ENCODE measurements at regions not wholly inside any gene's neighbourhood (a gene's known extent, or its start where the extent isn't known, plus 50 kb on each side); places are given as distances from the start of the nearest gene placed in this dataset.

- no peak overlapping the region for H3K27ac ChIP-seq (ENCODE audit: low read length)
- H3K9ac ChIP-seq (ENCODE audit: low read length): no peak overlapping the region
- H3K27me3 ChIP-seq (ENCODE audit: control insufficient read depth, insufficient read depth, low read length): no peaks in the 10 kb centered on the region
- no peaks in the 10 kb centered on the region for H3K36me3 ChIP-seq (ENCODE audit: control insufficient read depth, low read depth, low read length)
- no peak overlapping the region for H3K4me3 ChIP-seq (ENCODE audit: low read length)
- H3K4me1 ChIP-seq (ENCODE audit: control insufficient read depth, low read depth, low read length): no peaks in the 10 kb centered on the region
- H3K9me3 ChIP-seq (ENCODE audit: control insufficient read depth, low read depth, low read length): no peaks in the 10 kb centered on the region
Observed at GRCh38 chr3:99586701-99587100, 51.7 kb upstream of the COL8A1 start.

GRCh38 chr3:99579965-99580364 is 58.4 kb upstream of the COL8A1 start:
- H3K27me3 ChIP-seq (ENCODE audit: control insufficient read depth, insufficient read depth, low read length): no peaks in the 10 kb centered on the region
- H3K4me1 ChIP-seq (ENCODE audit: control insufficient read depth, low read depth, low read length): no peaks in the 10 kb centered on the region
- no peaks in the 10 kb centered on the region for H3K9me3 ChIP-seq (ENCODE audit: control insufficient read depth, low read depth, low read length)
- H3K9ac ChIP-seq (ENCODE audit: low read length): no peak overlapping the region
- no peaks in the 10 kb centered on the region for H3K36me3 ChIP-seq (ENCODE audit: control insufficient read depth, low read depth, low read length)
- no peak overlapping the region for H3K27ac ChIP-seq (ENCODE audit: low read length)
- H3K4me3 ChIP-seq (ENCODE audit: low read length): no peak overlapping the region

DNA sequence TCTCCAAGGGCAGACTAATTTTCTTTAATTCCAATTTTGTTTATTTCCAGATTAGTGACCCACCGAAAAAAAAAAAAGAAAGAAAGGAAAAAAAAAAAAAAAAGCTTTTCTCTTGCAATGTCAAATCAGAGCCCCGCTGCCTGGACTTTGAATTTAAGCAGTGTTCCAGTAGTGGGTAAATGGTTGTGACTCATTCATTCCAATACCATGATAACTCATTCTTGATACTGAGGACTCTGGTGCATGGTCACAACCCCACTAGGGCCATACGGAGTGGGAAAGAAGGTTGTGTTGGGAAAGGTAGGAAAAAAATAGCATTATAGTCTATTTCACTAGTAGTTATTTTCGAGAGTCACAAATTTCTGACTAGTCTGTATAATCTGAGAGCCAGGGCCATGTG is 59.1 kb upstream of the COL8A1 start:
- Histone ChIP-seq H3K4me3 (ENCODE audit: low read length) (no peak overlapping the region), H3K27ac (ENCODE audit: low read length) (no peak overlapping the region), H3K9ac (ENCODE audit: low read length) (no peak overlapping the region), H3K36me3 (ENCODE audit: control insufficient read depth, low read depth, low read length) (no peaks in the 10 kb centered on the region), H3K9me3 (ENCODE audit: control insufficient read depth, low read depth, low read length) (no peaks in the 10 kb centered on the region), H3K27me3 (ENCODE audit: control insufficient read depth, insufficient read depth, low read length) (no peaks in the 10 kb centered on the region), H3K4me1 (ENCODE audit: control insufficient read depth, low read depth, low read length) (no peaks in the 10 kb centered on the region)

DNA sequence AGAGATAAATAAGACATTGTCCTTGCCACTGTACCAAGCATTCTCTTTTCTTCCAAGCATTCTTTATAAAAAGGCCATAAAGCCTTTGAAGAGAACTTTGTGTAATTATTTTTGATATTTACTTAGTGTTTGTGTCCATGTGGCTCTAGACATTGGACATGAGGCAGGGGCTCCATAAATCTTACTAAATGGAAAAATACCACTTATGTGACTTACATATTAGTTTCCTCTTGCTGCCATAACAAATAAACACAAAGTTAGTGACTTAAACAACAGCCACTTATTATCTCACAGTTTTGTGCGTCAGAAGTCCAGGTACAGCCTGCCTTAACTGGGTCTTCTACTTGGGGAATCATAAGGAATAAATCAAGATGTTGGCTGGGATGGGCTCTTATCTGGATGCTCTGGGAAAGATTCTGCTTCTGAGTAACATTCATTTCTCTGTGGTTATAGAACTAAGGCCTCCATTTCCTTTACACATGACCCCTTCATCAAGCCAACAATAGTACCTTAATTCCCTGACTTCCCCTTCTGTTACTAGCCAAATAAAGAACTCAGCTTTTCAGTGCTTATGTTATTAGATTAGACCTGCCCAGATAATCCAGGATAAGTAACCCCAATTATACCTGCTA is 59.9 kb upstream of the COL8A1 start:
- Histone ChIP-seq H3K9me3 (ENCODE audit: control insufficient read depth, low read depth, low read length) (no peaks in the 10 kb centered on the region), H3K4me3 (ENCODE audit: low read length) (no peak overlapping the region), H3K27ac (ENCODE audit: low read length) (no peak overlapping the region), H3K9ac (ENCODE audit: low read length) (no peak overlapping the region), H3K4me1 (ENCODE audit: control insufficient read depth, low read depth, low read length) (no peaks in the 10 kb centered on the region), H3K36me3 (ENCODE audit: control insufficient read depth, low read depth, low read length) (no peaks in the 10 kb centered on the region), H3K27me3 (ENCODE audit: control insufficient read depth, insufficient read depth, low read length) (no peaks in the 10 kb centered on the region)

- Histone ChIP-seq H3K27me3 (ENCODE audit: control insufficient read depth, insufficient read depth, low read length) (no peaks in the 10 kb centered on the region), H3K4me1 (ENCODE audit: control insufficient read depth, low read depth, low read length) (no peaks in the 10 kb centered on the region), H3K9ac (ENCODE audit: low read length) (no peak overlapping the region), H3K9me3 (ENCODE audit: control insufficient read depth, low read depth, low read length) (no peaks in the 10 kb centered on the region), H3K4me3 (ENCODE audit: low read length) (no peak overlapping the region), H3K36me3 (ENCODE audit: control insufficient read depth, low read depth, low read length) (no peaks in the 10 kb centered on the region), H3K27ac (ENCODE audit: low read length) (no peak overlapping the region)
Observed at GRCh38 chr3:99576904-99577559, 61.4 kb upstream of the COL8A1 start.

GRCh38 chr3:99575683-99576082 is 62.7 kb upstream of the COL8A1 start:
- Histone ChIP-seq H3K9ac (ENCODE audit: low read length) (no peak overlapping the region), H3K36me3 (ENCODE audit: control insufficient read depth, low read depth, low read length) (no peaks in the 10 kb centered on the region), H3K9me3 (ENCODE audit: control insufficient read depth, low read depth, low read length) (no peaks in the 10 kb centered on the region), H3K27me3 (ENCODE audit: control insufficient read depth, insufficient read depth, low read length) (no peaks in the 10 kb centered on the region), H3K4me1 (ENCODE audit: control insufficient read depth, low read depth, low read length) (no peaks in the 10 kb centered on the region), H3K27ac (ENCODE audit: low read length) (no peak overlapping the region), H3K4me3 (ENCODE audit: low read length) (no peak overlapping the region)

- peaks cover 4% of the 10 kb centered on the region for H3K9me3 ChIP-seq (ENCODE audit: control insufficient read depth, low read depth, low read length)
- no peaks in the 10 kb centered on the region for H3K4me1 ChIP-seq (ENCODE audit: control insufficient read depth, low read depth, low read length)
- H3K36me3 ChIP-seq (ENCODE audit: control insufficient read depth, low read depth, low read length): no peaks in the 10 kb centered on the region
- H3K4me3 ChIP-seq (ENCODE audit: low read length): no peak overlapping the region
- H3K27me3 ChIP-seq (ENCODE audit: control insufficient read depth, insufficient read depth, low read length): no peaks in the 10 kb centered on the region
- H3K9ac ChIP-seq (ENCODE audit: low read length): no peak overlapping the region
- H3K27ac ChIP-seq (ENCODE audit: low read length): no peak overlapping the region
Observed at GRCh38 chr3:99570061-99570460, 68.3 kb upstream of the COL8A1 start.

- no peak overlapping the region for H3K9ac ChIP-seq (ENCODE audit: low read length)
- H3K36me3 ChIP-seq (ENCODE audit: control insufficient read depth, low read depth, low read length): no peaks in the 10 kb centered on the region
- no peak overlapping the region for H3K4me3 ChIP-seq (ENCODE audit: low read length)
- peaks cover 4% of the 10 kb centered on the region for H3K9me3 ChIP-seq (ENCODE audit: control insufficient read depth, low read depth, low read length)
- no peaks in the 10 kb centered on the region for H3K4me1 ChIP-seq (ENCODE audit: control insufficient read depth, low read depth, low read length)
- H3K27me3 ChIP-seq (ENCODE audit: control insufficient read depth, insufficient read depth, low read length): no peaks in the 10 kb centered on the region
- H3K27ac ChIP-seq (ENCODE audit: low read length): no peak overlapping the region
Observed at GRCh38 chr3:99568663-99569335, 69.6 kb upstream of the COL8A1 start.

GRCh38 chr3:99565331-99565730 is 73.1 kb upstream of the COL8A1 start:
- Histone ChIP-seq H3K4me1 (ENCODE audit: control insufficient read depth, low read depth, low read length) (no peaks in the 10 kb centered on the region), H3K9ac (ENCODE audit: low read length) (no peak overlapping the region), H3K9me3 (ENCODE audit: control insufficient read depth, low read depth, low read length) (peaks cover 4% of the 10 kb centered on the region), H3K27me3 (ENCODE audit: control insufficient read depth, insufficient read depth, low read length) (no peaks in the 10 kb centered on the region), H3K4me3 (ENCODE audit: low read length) (no peak overlapping the region), H3K27ac (ENCODE audit: low read length) (no peak overlapping the region), H3K36me3 (ENCODE audit: control insufficient read depth, low read depth, low read length) (no peaks in the 10 kb centered on the region)

DNA sequence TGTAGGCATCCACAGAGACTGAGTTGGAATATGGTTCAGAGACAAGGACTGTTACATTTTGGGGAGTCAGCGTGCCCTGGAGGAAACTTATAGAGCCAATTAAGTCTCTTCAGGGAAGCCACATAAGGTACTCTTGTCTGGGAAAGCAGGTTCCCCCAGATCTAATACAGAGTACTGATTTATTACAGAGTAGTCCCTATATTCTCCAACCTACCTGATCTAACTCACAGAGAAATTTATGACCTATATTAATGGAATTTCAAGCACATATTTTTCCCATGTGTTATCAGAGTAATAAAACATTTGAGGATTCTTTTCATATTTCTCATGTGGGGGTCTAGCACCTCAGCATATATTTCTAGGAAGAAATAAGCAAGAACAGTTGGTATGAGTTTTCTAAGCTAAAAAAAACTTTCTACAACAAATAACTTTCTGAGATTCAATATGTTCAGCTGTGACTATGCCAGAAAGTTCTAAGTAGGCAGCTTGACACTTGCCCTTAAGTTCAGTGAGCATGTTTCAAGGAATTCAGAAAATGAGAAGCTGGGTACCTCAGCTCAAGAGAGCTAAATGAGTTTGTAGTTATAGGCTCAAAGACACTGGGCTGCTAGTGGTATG is 75.3 kb upstream of the COL8A1 start:
- no peaks in the 10 kb centered on the region for H3K4me1 ChIP-seq (ENCODE audit: control insufficient read depth, low read depth, low read length)
- no peaks in the 10 kb centered on the region for H3K27me3 ChIP-seq (ENCODE audit: control insufficient read depth, insufficient read depth, low read length)
- no peak overlapping the region for H3K4me3 ChIP-seq (ENCODE audit: low read length)
- peaks cover 4% of the 10 kb centered on the region for H3K9me3 ChIP-seq (ENCODE audit: control insufficient read depth, low read depth, low read length)
- H3K27ac ChIP-seq (ENCODE audit: low read length): no peak overlapping the region
- H3K9ac ChIP-seq (ENCODE audit: low read length): no peak overlapping the region
- no peaks in the 10 kb centered on the region for H3K36me3 ChIP-seq (ENCODE audit: control insufficient read depth, low read depth, low read length)

GRCh38 chr3:99562138-99562537 is 76.3 kb upstream of the COL8A1 start:
- H3K27ac ChIP-seq (ENCODE audit: low read length): no peak overlapping the region
- H3K36me3 ChIP-seq (ENCODE audit: control insufficient read depth, low read depth, low read length): no peaks in the 10 kb centered on the region
- H3K4me1 ChIP-seq (ENCODE audit: control insufficient read depth, low read depth, low read length): no peaks in the 10 kb centered on the region

More at GRCh38 chr3:99562138-99562537, 76.3 kb upstream of the COL8A1 start:
- Histone ChIP-seq H3K27me3 (ENCODE audit: control insufficient read depth, insufficient read depth, low read length) (no peaks in the 10 kb centered on the region), H3K4me3 (ENCODE audit: low read length) (no peak overlapping the region), H3K9me3 (ENCODE audit: control insufficient read depth, low read depth, low read length) (peaks cover 4% of the 10 kb centered on the region), H3K9ac (ENCODE audit: low read length) (no peak overlapping the region)

Data from iPS-18a (cell line).